IMR-90 (cell line): ENCODE measurements at regions not wholly inside any gene's neighbourhood (a gene's known extent, or its start where the extent isn't known, plus 50 kb on each side); places are given as distances from the start of the nearest gene placed in this dataset.

Experiments used
- ATAC-seq: fragments of 200-7000 bp; cut with Tn5 transposase; 2 replicates; pipeline ENCODE4 v1.9.1; 2020; ENCODE audit warnings: low read depth, mild to moderate bottlenecking, moderate library complexity
- BruUV-seq: library from RNA; stranded (reverse); fragments of 400-500 nt; replicated peaks from 2 replicates; lab custom pipeline; 2021; lab: Mats Ljungman, UMichigan
- CTCF ChIA-PET: fragments of 300-600 bp; formaldehyde crosslinking; extraction: SDS; loops from one replicate; lab custom pipeline; 2021; ENCODE audit warnings: antibody characterized with exemption; lab: Yijun Ruan, JAX
- POLR2A ChIA-PET: fragments of 300-600 bp; sonication (Branson Sonifier 250); formaldehyde crosslinking; loops from one replicate; lab custom pipeline; 2022; ENCODE audit warnings: antibody characterized with exemption; ENCODE audit not compliant: unreplicated experiment; lab: Charles Lee
- DNase-seq: peaks from one replicate; pipeline ENCODE4 v3.0.0; 2013
- H2AFZ ChIP-seq: replicated peaks from 2 replicates; pipeline ENCODE3; 2013; ENCODE audit warnings: low read length, mild to moderate bottlenecking; ENCODE audit not compliant: poor library complexity
- H2AK5ac ChIP-seq: 2 replicates; pipeline ENCODE4 v1.6.1; 2013; ENCODE audit warnings: low read depth, low read length, inconsistent platforms
- H2AK9ac ChIP-seq: replicated peaks from 2 replicates; pipeline ENCODE3; 2013; ENCODE audit warnings: mild to moderate bottlenecking, low read depth, low read length, moderate library complexity; ENCODE audit not compliant: poor library complexity
- H2BK120ac ChIP-seq: 2 replicates; pipeline ENCODE4 v1.6.1; 2013; ENCODE audit warnings: low read depth, low read length, inconsistent platforms
- H2BK15ac ChIP-seq: 3 replicates; pipeline ENCODE4 v1.6.1; 2013; ENCODE audit warnings: low read depth, low read length, inconsistent platforms
- H2BK20ac ChIP-seq: 2 replicates; pipeline ENCODE4 v1.6.1; 2013; ENCODE audit warnings: low read depth, mild to moderate bottlenecking, inconsistent platforms, low read length, moderate library complexity
- H2BK5ac ChIP-seq: 2 replicates; pipeline ENCODE4 v1.6.1; 2013; ENCODE audit warnings: mild to moderate bottlenecking, low read depth, low read length, inconsistent platforms; ENCODE audit not compliant: poor library complexity, severe bottlenecking
- H3K14ac ChIP-seq: replicated peaks from 2 replicates; pipeline ENCODE4 v1.6.1; 2013; ENCODE audit warnings: low read depth, low read length, inconsistent platforms
- H3K18ac ChIP-seq: 2 replicates; pipeline ENCODE4 v1.6.1; 2013; ENCODE audit warnings: low read depth, low read length, control low read depth
- H3K23ac ChIP-seq: 2 replicates; pipeline ENCODE4 v1.6.1; 2013; ENCODE audit warnings: low read depth, low read length, inconsistent platforms
- H3K27ac ChIP-seq: 2 replicates; pipeline ENCODE4 v1.5.1; 2013; ENCODE audit warnings: mild to moderate bottlenecking, control low read depth, low read length; ENCODE audit not compliant: insufficient read depth
- H3K27me3 ChIP-seq: 2 replicates; pipeline ENCODE4 v1.6.1; 2013; ENCODE audit warnings: low read length; ENCODE audit not compliant: control insufficient read depth, insufficient read depth
- H3K36me3 ChIP-seq: 2 replicates; pipeline ENCODE4 v1.6.1; 2013; ENCODE audit warnings: low read length, mixed read lengths; ENCODE audit not compliant: control insufficient read depth, insufficient read depth
- H3K4ac ChIP-seq: 2 replicates; pipeline ENCODE4 v1.6.1; 2013; ENCODE audit warnings: low read depth, low read length, inconsistent platforms
- H3K4me1 ChIP-seq: 2 replicates; pipeline ENCODE4 v1.6.1; 2013; ENCODE audit warnings: low read length, mixed read lengths; ENCODE audit not compliant: control insufficient read depth, insufficient read depth
- H3K4me2 ChIP-seq: 2 replicates; pipeline ENCODE4 v1.6.1; 2013; ENCODE audit warnings: low read depth, mild to moderate bottlenecking, control low read depth, low read length, moderate library complexity
- H3K4me3 ChIP-seq: 2 replicates; pipeline ENCODE4 v1.5.1; 2013; ENCODE audit warnings: low read depth, mild to moderate bottlenecking, control low read depth, low read length, moderate library complexity; ENCODE audit not compliant: insufficient read depth
- H3K56ac ChIP-seq: 2 replicates; pipeline ENCODE4 v1.6.1; 2013; ENCODE audit warnings: low read length, inconsistent platforms; ENCODE audit not compliant: insufficient read depth; ENCODE audit errors: extremely low read depth
- H3K79me1 ChIP-seq, 2 experiments: 2 replicates each; pipeline ENCODE4 v1.6.1; 2013; ENCODE audit warnings: low read length in 2 of 2, inconsistent platforms in 1 of 2, low read depth in 1 of 2
- H3K9ac ChIP-seq: 2 replicates; pipeline ENCODE4 v1.6.1; 2013; ENCODE audit warnings: low read depth, low read length, control low read depth
- H3K9me1 ChIP-seq: 2 replicates; pipeline ENCODE4 v1.6.1; 2013; ENCODE audit warnings: low read length, inconsistent platforms; ENCODE audit not compliant: insufficient read depth
- H3K9me3 ChIP-seq: 2 replicates; pipeline ENCODE4 v1.6.1; 2013; ENCODE audit warnings: low read length; ENCODE audit not compliant: control insufficient read depth, insufficient read depth
- H4K20me1 ChIP-seq: 2 replicates; pipeline ENCODE4 v1.6.1; 2013; ENCODE audit warnings: low read length, inconsistent platforms; ENCODE audit not compliant: insufficient read depth
- H4K5ac ChIP-seq: 2 replicates; pipeline ENCODE4 v1.6.1; 2013; ENCODE audit warnings: mild to moderate bottlenecking, low read depth, low read length, control low read depth
- H4K8ac ChIP-seq, 2 experiments: 2 replicates each; pipeline ENCODE4 v1.6.1; 2013; ENCODE audit warnings: low read depth in 2 of 2, low read length in 2 of 2, control low read depth in 1 of 2, inconsistent platforms in 1 of 2
- H4K91ac ChIP-seq: 2 replicates; pipeline ENCODE4 v1.6.1; 2013; ENCODE audit warnings: low read depth, low read length, inconsistent platforms; ENCODE audit not compliant: insufficient read depth
- CEBPB ChIP-seq: IDR thresholded peaks from 2 replicates; pipeline ENCODE4 v1.6.1; 2012; ENCODE audit warnings: low read depth, low read length, improper control_type of control experiment
- ELK1 ChIP-seq: fragments of 150-350 bp; IDR thresholded peaks from 2 replicates; pipeline ENCODE4 v1.6.1; 2016; ENCODE audit warnings: low read depth, mild to moderate bottlenecking, low read length, moderate library complexity, borderline replicate concordance
- FOS ChIP-seq: fragments of 150-350 bp; IDR thresholded peaks from 2 replicates; pipeline ENCODE4 v1.6.1; 2016; ENCODE audit warnings: low read depth, low read length
- MXI1 ChIP-seq: IDR thresholded peaks from 2 replicates; pipeline ENCODE4 v1.6.1; 2012; ENCODE audit warnings: low read depth, mild to moderate bottlenecking, low read length, moderate library complexity, borderline replicate concordance
- RCOR1 ChIP-seq: IDR thresholded peaks from 2 replicates; pipeline ENCODE4 v1.6.1; 2012; ENCODE audit warnings: mild to moderate bottlenecking, low read length, improper control_type of control experiment; ENCODE audit not compliant: insufficient replicate concordance
- WGBS, 2 experiments: methylation state at CpG; one replicate each; pipeline versions ENCODE4 v1.1.5 to v1.1.7; 2013; ENCODE audit warnings: missing lambda C conversion rate in 2 of 2; ENCODE audit not compliant: insufficient read length in 1 of 2; ENCODE audit errors: extremely low coverage in 2 of 2; 5-methylcytosine and 5-hydroxymethylcytosine counted together
- dilution Hi-C: fragments of 300-500 bp; cut with HindIII; formaldehyde crosslinking; loops from one replicate; pipeline ENCODE4 v1.14.3; 2018; ENCODE audit warnings: low sequenced_read_pairs; ENCODE audit not compliant: unreplicated experiment
- in situ Hi-C: fragments of 300-500 bp; cut with MboI; formaldehyde crosslinking; loops from 3 replicates; pipeline ENCODE4 v1.14.3; 2019; ENCODE audit warnings: low sequenced_read_pairs, inconsistent platforms, mixed read lengths
- intact Hi-C: fragments of 100-400 bp; cut with micrococcal nuclease; formaldehyde crosslinking; loops from 2 replicates; pipeline ENCODE4 v1.10.0; 2022

- Histone ChIP-seq H4K8ac (no peak overlapping the region), H3K79me1 (no peaks in the 10 kb centered on the region), H3K4me2 (no peak overlapping the region), H3K56ac (no peak overlapping the region), H2BK20ac (no peak overlapping the region), H3K23ac (no peak overlapping the region), H4K5ac (no peak overlapping the region), H3K4ac (no peak overlapping the region), H2AFZ (no peak overlapping the region), H2AK5ac (no peak overlapping the region), H2BK5ac (no peak overlapping the region), H3K9me1 (no peaks in the 10 kb centered on the region), H3K9me3 (peaks cover 4% of the 10 kb centered on the region; the same call in 1 of the 2 replicates), H3K14ac (no peak overlapping the region), H3K4me1 (no peaks in the 10 kb centered on the region), H2BK15ac (no peak overlapping the region), H3K18ac (no peak overlapping the region), H3K27me3 (no peaks in the 10 kb centered on the region), H3K9ac (no peak overlapping the region), H3K4me3 (no peak overlapping the region), H2AK9ac (no peak overlapping the region), H2BK120ac (no peak overlapping the region), H4K20me1 (no peaks in the 10 kb centered on the region), H3K27ac (no peak overlapping the region), H4K91ac (no peak overlapping the region), H3K36me3 (no peaks in the 10 kb centered on the region)
- BruUV-seq: no TSS peak
- ATAC-seq (no peak), DNase-seq (no peak)
- dilution Hi-C loops (no loop called here), intact Hi-C loops (no loop called here), in situ Hi-C loops (no loop called here)
- CTCF ChIA-PET: interaction anchor here (0.5 kb wide), 1 partner anchor 390 kb away, joined by 12 read pairs; no protein-coding TSS in a partner anchor
- no CpG with 5 or more reads among the region's 4 CpGs for WGBS, 2 experiments
- TF ChIP-seq RCOR1 (no peak), FOS (no peak), MXI1 (no peak), CEBPB (no peak), ELK1 (no peak)
- POLR2A ChIA-PET: no interaction called here
Observed at GRCh38 chr13:72253754-72254153, 386.8 kb upstream of the DACH1 start.
